NCI-H82 treated with DMSO at 0.1 percent for 48 hours (cell line): ENCODE measurements at regions not wholly inside any gene's neighbourhood (a gene's known extent, or its start where the extent isn't known, plus 50 kb on each side); places are given as distances from the start of the nearest gene placed in this dataset.
"Not testable (repeated sequence)": the region's sequence is repeated elsewhere in the genome, so short reads cannot be mapped to it uniquely, and the experiment has no call there.

Experiments used
- DNase-seq: peaks from one replicate; lab custom pipeline; 2025; ENCODE audit not compliant: unreplicated experiment; lab: John Stamatoyannopoulos, UW

DNA sequence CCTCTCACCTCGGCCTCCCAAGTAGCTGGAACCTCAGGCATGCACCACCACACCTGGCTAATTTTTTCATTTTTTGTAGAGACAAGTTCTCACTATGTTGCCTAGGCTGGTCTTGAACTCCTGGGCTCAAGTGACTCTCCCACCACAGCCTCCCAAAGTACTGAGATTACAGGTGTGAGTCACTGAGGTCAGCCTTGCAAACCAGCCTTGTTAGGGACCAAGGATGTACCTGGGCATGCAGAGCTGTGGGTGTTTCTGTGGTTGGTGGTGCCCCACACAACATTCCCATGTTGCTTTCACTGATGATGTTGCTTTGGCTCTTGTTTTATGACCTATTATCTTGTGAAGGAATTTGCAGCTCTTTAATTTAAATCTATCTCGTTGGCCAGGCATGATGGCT lies 54.8 kb downstream of the OTUD1 start:
- no peak for DNase-seq

DNA sequence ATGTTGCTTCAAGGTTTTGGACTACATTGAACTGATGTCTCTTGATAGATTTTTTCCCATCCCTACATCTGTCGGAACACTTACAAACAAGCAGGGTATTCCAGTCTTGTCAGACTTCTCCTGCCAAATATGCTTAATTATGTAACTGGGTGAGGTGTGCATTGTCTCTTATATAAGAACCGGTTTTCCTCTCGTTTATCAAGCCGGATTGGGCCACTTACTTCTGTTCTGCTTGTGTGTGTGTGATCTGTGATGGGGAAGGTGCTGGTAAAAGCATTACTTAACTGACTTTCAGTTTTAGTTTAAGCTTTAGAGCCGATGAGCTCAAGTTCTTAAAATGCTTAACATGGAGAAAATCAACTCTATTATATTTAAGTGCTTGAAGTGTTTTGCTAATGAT lies 57.9 kb downstream of the OTUD1 start:
- DNase-seq = no peak

DNA sequence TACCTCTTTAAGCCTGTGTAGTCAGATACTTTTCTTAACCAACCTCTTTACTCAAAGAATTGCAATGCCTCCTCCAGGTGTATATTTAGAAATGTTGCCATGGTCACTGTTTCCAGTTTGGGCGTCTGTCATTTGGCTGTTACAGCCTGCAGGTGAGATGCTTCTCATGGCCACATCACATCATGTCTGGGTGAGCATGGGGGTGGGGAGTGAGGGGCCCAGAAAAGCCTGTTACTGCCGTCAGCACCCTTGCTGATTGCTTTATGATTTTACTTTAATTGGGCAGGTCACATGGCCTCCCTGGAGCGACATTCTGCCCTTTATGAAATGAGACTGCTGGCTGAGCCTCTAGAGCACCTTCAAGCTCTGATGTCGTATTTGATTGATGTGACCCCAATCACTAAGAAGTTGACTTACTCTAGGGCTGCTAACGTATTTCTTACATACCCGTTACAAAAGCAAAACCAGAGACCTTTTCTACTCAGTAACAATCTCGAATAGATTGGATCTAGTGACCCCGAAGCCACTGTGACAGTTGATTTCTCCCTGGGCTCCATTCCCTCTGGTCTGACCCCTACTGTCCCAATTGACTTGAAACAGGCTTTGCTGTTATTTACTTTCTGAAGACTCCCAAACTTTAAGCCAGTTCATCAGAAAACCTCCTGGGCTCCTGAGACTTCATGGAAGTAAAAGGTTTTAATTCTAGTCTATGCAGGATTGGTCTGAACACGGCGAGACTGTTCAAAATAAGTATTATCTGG lies 60.7 kb downstream of the OTUD1 start:
- DNase-seq = no peak

DNA sequence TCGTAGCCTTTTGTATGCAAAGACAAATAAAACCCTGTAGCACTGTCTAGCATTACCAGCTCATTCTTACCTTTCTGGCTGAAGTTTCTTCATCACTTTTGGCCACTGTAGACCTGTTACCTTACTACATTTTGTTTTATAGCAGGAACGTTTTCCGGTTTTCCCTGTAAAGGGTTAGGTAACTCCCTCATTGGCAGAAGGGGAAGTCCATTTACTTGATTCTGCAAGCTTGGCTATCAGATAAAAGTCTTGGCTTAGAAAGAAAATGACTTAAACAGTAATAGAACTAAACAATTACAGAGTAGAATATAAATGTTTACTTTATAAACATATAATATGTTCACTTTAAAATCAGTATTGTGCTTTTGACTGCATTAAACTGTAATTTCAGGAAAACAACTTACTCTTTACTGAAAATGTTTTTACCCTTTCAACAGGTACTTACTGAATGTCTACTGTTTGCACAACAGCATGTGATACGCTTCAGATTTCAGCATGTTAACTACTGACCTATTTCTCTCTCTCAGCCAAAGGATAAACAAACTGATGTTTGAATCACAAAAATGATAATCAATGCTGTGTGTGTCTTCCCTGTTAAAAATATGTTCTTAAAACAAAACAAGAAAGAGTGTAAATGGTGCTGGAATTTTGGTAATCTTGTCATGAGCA lies 67.1 kb downstream of the OTUD1 start:
- DNase-seq = no peak

DNA sequence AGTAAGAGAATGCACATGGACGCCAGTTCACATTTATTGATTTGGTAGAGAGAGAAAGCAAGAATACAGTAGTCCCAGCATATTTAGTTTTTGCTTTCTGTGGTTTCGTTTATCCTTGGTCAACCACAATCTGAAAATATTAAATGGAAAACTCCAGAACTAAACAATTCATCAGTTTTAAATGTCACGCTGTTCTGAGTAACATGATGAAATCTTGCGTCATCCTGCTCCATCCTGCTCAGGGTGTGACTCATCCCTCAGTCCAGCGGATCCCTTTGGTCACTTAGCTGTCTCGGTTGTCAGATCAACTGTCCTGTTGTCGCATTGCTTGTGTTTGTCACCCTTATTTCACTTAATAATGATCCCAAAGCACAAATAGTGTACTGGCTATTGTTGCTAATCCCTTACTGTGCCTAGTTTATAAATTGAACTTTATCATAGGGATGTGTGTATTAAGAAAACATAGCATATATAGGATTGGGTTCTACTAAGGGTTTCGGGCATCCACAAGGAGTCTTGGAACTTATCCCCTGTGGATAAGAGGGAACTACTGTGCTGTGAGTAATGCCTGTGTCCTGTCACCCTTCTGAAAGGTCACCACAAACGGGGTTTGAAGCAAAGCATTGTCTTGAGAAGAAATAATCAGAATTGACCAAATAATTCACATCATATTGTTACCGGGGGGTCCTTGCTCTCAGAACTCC lies 73.6 kb downstream of the OTUD1 start:
- no peak for DNase-seq

DNA sequence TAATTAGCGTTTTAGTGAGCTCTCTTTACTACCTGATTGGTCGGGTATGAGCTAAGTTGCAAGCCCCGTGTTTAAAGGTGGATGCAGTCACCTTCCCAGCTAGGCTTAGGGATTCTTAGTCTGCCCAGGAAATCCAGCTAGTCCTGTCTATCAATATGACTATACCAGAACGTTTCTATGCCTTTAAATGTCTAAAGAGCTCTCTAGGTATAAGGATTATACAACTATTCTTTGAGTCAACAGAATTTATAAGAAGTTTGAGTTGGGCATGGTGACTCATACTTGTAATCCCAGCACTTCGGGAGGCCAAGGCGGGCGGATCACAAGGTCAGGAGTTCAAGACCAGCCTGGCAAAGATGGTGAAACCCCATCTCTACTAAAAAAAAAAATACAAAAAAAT lies 74.7 kb downstream of the OTUD1 start:
- DNase-seq = not testable (repeated sequence)

DNA sequence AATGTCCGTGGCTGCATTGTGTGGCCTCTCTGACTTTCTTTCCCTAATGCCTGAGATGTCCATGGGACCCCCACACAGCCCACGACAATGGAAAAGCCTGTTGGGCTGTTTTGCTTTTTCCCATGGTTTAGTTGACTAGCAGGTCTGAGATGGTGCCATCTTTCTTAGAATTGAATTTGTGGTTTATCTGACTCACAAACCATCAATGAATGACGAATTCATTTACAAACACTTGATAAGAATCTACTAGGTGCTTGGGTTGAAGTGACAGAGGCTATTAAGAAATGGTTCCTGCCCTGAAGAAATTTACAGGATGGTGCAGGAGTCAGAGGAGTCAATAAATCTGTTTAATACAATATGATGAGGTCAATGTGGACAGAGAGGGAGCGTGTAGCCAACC lies 75.4 kb downstream of the OTUD1 start:
- no peak for DNase-seq

DNA sequence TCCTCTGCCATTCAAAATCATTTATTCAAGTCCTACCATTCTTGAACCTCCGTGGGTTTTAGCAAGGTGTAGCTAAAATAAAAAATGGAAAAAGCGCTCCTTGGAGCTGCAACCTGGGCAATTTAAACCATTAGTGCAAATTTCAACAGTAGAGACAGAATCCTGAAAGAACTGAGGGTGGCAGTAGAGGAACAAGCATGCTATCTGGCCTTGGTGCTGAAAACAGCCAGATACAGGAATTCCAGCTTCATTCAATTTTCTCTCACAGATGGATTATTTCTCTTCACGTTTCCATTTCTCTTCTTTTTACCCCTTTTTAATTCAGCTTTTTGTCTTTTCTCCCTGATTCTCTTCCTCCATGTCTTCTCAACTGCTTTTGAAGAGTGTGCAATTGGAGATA lies 77.7 kb downstream of the OTUD1 start:
- DNase-seq = no peak

DNA sequence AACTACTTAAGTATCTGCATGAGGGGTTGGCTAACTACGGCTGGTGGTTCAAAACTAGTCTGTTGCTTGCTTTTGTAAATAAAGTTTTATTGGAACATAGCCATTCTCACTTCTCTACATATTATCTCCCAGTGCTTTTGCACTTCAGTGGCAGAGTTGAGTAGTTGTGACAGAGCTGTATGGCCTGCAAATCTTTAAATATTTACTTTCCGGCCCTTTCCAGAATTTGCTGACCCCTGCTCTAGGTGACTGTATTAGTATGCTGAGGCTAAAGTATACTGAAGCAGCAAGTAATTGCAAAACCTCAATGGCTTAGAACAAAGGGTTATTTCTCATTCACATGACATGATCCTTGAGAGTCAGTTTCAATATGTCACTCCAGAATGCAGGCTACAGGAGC lies 78.3 kb downstream of the OTUD1 start:
- DNase-seq = no peak

DNA sequence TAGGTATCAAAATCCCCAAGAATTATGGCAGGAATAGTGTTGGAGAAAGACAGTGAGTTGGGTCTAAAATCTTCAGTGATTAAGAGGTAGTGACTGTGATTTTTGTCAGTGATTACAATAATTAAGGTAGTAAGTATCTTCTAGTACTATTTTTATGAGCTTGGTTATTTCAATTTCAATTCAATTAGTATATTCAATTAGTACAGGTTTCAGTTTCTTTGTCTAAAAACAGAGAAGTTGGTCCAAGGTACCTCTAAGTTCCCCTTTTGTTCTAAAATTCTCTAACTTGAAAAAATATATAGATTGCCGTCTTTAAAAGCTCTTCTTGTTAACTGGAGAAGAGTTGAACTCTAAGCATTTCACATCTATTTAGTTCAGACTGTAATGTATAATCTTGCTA lies 82.9 kb downstream of the OTUD1 start:
- DNase-seq = no peak

DNA sequence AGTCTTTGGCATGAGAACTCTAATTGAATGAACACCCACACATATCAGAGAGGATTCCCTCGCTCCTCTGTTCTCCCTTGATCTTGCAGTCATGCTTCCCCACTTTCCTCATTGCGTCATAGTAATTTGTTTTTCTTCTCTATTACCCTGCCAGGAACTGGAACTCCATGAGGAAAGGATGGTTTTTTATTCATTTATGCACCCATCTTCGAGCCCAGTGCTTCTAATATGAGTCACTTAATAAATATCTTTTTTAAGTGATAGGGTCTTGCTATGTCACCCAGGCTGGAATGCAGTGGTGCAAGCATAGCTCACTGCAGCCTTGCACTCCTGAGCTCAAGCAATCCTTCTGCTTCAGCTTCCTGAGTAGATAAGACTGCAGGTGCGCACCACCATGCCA lies 83.5 kb downstream of the OTUD1 start:
- no peak for DNase-seq

DNA sequence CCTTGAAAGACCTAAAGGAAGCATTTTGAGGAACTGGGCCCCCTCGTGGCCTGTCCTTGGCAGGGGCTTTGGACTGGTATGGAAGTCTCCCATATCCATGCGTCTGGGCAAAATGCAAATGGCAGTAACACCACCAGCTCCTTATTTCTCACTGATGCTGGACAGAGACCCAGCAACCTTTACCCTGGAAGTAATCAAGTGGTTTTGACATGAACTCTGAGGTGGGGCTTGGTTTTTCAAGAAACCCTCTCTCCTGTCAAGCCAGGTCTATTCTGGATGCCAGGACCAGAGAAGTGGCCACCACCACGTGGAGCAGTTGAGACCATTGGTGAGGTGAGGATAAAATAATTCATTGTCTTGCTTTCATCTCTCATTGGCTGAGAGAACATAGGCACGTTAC lies 84.4 kb downstream of the OTUD1 start:
- DNase-seq = no peak

DNA sequence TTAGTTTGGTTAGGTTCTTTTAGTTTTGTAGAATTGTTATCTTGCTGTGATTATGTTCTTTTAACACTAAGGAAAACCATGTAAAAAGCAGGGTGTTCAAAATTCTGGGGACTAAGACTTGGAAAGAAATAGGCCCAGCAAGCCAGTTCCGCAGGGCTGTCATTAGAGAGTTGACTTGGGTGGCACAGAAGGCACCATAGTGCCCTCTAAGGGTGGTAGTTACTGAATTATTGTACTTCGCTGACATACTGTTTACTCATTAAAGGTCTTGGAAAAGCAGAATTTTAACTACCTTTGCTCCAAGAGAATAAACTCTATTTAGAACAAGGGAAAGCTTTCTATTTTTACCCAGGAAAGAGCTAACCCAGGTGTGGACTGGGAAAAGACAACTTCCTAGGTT lies 86.5 kb downstream of the OTUD1 start:
- no peak for DNase-seq

DNA sequence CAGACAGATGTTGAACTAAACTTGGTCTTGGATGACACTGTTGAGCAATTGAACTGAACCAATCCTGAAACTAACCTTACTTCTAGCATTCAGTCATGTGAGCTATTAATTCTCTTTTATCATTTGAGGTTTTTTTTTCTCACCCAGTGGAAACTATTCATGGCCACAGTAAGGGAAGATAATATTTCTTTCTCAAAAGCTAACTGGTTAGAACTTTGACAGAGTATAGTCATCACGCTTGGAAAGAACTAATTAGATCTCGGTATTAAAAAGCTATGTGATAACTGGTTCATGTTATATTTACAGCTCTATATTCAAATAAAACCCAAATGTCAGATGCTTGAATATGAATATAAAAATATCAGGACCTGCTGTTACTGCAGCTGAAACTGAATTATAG lies 89.5 kb downstream of the OTUD1 start:
- no peak for DNase-seq

DNA sequence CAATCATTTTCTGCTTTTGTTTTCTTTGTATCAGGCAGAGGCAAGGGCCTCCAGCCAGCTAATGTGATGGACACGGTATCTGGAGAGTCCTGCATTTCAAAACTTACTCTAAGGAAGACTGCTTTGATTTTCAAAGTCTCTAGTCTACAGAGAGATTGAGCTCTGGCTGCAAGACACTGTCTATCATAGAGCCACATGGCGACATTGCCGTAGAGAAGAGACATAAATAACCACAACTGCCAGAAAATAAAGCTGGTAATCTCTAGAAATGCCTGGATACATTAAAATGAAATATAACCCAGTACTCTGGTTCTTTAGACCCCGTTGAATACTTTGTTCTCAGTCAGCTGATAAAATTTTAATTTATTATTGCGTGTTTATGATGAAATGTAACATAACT lies 90.8 kb downstream of the OTUD1 start:
- no peak for DNase-seq

DNA sequence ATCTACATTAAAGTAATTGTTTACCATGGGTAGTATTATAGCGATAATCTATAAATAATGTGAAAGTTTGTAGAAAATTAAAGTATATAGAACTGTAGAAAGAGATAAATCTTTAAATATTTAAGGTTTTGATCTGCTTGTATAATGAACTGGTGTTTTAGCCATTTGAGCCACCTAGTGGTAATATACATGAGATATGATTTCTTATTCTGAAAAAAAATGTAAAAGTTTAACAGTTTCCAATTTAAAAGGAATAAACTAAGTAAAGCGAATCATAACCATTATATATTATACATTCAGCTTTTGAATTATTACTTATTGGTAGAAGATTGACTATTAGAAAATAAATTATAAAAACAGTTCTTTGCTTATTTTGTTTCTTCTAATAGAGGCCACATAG lies 91.2 kb downstream of the OTUD1 start:
- DNase-seq = no peak

DNA sequence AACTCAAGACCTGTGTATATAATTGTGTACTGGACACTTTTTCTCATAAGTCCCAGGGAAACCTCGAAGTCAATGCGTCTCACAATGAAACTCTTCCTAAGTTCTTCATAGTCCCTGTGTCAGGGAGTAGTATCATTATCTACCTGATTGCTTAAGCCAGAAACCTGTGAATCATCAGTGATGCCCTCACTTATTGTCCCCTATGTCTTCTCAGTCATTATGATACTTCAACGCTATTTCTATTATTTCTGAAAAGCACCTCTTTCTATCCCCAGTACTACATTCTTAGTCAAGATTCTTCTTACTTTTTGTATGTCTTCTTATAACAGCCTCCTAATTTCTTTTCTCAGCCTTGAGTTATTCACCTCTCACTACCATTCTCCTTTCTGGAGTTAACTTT lies 94.3 kb downstream of the OTUD1 start:
- DNase-seq = no peak

DNA sequence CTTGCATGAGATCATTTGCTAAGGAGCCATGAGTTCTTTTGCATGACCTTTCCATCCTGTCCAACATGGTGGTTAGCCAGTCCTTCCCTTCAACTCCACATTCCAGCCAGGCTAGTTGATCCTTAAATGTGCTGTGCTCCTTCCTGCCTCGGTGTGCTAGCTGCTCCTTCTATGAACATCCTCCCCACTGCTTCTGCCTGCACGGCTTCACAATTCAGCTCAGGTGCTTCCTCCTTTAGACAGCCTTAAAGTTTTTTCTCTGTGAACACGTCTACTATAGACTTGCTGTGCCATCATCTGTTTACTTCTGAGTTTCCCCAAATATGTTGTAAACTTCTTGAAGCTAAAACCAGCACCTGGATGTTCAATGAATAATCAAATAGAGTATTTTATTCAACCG lies 95.5 kb downstream of the OTUD1 start:
- DNase-seq = no peak

DNA sequence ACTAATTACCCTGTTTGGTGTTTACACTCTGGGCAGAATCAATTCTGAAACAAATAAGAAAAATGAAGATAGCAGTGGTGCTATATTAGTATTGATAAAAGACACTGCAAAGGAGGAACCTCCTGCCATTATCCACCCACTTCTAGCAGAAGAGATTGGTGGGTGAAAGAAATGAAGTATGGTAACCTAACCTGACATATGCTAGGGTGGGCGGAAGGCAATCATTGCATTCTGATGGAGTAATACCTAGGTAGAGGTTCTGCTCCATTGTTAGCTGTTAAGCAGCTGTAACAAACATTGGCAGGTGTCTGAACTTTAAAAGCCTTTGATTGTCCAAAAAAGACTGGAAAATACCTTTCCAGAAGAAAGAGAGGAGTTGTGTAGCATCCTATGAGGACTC lies 95.9 kb downstream of the OTUD1 start:
- DNase-seq = no peak

DNA sequence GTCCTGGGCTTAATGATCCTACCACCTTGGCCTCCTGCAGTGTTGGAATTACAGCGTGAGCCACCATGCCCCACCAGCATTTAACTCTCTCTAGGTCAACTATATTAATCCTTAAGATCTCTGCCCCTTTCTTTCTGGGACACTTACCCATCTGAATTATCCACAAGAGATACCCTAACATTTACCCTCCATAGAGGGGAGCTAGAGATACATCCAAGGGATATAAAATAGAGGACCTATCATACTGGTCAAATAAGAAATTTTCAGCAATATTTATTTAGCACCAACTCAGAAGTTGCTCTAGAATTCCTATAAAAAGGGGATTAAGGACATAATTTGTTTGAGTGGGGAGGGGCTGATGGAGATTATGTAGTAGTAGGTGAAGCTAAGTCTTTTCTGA lies 96.5 kb downstream of the OTUD1 start:
- no peak for DNase-seq

DNA sequence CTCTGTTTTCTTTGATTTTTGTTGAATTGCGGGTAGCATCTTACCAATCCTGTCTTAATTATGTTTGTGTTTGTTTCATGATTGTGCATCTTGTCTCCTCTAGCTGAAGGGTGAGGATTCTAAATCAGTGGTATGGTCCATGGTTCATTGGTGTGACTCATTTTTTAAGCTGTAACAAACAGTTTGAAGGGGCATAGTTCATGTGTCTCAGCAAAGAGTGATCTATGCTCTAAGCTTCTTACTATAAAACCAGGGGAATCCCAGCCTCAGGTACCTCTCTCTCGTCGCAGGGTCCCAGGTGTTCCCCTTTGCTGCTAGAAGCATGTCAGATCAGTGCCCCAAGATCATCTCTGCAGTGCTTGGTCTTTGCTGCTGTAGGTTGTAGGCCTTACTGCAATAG lies 100.1 kb downstream of the OTUD1 start:
- DNase-seq = no peak

DNA sequence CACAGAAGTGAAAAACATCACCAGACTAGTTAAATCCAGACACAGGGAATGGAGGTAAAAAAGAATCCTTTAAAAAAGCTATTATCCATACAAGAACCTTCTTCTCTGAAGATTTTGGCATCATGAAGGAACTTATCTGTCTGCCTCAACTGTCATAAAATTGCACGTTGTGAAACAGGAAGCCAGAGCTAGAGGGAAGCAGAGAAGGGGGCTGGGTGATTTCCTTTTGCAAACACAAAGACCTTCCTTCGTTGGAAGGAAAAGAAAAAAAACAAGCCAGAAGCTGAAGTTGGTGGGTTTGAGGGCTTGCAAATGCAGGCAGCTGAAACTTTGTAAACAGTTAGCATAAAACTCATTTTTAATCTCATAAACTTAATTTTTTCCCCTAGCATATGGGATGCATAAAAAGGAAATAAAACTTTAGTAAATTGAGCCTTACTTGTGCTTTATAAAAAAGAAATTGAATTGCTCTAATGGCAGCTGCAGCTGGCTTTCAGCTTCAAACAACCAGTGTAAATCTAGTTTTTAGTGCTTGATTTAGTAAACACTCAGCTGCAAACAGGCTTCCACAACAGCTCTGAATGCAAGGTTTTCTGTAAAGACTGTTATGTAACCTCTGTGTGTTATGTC lies 101.6 kb downstream of the OTUD1 start:
- no peak for DNase-seq
